Esophagus squamous epithelium (tissue), 4 donors: ENCODE measurements at regions not wholly inside any gene's neighbourhood (a gene's known extent, or its start where the extent isn't known, plus 50 kb on each side); places are given as distances from the start of the nearest gene placed in this dataset.

ENCODE experiments used
- POLR2A ChIP-seq, 4 donors: fragments of 450-650 bp; IDR thresholded peaks; one replicate each; pipeline ENCODE4 v1.6.1; 2017; ENCODE audit warnings: antibody characterized with exemption in 4 of 4, mild to moderate bottlenecking in 4 of 4, moderate library complexity in 3 of 4
- TF ChIP-seq, protein P1 (sequence below), 6 experiments: fragments of 450-650 bp in 4 of 6; fragments of 200-600 bp in 2 of 6; sonication (generic) in 2 of 6; IDR thresholded peaks; one replicate each; pipeline ENCODE4 v1.5.1; 2016 to 2019; ENCODE audit warnings: antibody characterized with exemption in 6 of 6, mild to moderate bottlenecking in 4 of 6, moderate library complexity in 4 of 6

- TF ChIP-seq, protein P1, sequence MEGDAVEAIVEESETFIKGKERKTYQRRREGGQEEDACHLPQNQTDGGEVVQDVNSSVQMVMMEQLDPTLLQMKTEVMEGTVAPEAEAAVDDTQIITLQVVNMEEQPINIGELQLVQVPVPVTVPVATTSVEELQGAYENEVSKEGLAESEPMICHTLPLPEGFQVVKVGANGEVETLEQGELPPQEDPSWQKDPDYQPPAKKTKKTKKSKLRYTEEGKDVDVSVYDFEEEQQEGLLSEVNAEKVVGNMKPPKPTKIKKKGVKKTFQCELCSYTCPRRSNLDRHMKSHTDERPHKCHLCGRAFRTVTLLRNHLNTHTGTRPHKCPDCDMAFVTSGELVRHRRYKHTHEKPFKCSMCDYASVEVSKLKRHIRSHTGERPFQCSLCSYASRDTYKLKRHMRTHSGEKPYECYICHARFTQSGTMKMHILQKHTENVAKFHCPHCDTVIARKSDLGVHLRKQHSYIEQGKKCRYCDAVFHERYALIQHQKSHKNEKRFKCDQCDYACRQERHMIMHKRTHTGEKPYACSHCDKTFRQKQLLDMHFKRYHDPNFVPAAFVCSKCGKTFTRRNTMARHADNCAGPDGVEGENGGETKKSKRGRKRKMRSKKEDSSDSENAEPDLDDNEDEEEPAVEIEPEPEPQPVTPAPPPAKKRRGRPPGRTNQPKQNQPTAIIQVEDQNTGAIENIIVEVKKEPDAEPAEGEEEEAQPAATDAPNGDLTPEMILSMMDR (IDR thresholded peaks at IDR 0.05), result no peak
- no peak for TF ChIP-seq POLR2A (IDR thresholded peaks at IDR 0.05)
Observed at GRCh38 chr2:146301287-146301686, 1543.5 kb upstream of the ACVR2A start.
